Fibroblast of gingiva (primary cell): ENCODE measurements at regions not wholly inside any gene's neighbourhood (a gene's known extent, or its start where the extent isn't known, plus 50 kb on each side); places are given as distances from the start of the nearest gene placed in this dataset.

ENCODE experiments used
- DNase-seq: peaks from one replicate; pipeline ENCODE4 v3.0.0-alpha.2; 2011; ENCODE audit warnings: low read depth

DNA sequence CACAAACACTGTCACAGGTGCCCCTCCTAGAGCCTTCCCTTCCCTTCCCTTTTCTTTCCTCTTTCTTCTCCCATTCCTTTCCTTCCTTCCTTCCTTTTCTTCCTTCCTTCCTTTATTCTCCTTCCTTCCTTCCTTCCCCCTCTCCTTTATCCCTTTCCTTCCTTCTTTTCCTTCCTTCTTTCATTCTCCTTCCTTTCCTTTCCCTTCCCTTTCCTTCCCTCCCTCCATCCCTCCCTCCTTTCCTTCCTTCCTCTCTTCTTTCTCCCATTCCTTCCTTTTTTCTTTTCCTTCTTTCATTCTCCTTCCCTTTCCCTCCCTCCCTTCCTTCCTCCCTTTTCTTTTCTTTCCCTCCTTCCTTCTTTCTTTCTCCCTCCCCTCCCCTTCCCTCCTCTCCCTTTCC is 170.0 kb downstream of the ENGASE start:
- no peak for DNase-seq

DNA sequence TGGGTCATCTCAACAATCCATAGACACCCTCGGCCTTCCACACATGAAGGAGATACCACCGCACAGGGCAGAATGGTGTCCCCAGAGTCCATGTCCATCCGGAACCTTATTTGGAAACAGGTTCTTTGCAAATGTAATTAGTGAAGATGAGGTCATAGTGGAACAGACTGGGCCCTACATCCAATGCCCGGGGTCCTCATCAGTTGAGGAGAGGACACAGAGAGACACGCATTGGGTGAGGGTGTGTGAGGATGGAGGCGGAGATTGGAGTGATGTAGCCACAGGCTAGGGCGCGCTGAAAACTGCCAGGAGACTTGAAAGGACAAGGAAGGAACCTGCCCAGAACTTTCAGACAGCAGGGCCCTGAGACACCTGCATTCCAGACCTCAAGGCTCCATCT is 169.4 kb downstream of the ENGASE start:
- DNase-seq, result no peak

DNA sequence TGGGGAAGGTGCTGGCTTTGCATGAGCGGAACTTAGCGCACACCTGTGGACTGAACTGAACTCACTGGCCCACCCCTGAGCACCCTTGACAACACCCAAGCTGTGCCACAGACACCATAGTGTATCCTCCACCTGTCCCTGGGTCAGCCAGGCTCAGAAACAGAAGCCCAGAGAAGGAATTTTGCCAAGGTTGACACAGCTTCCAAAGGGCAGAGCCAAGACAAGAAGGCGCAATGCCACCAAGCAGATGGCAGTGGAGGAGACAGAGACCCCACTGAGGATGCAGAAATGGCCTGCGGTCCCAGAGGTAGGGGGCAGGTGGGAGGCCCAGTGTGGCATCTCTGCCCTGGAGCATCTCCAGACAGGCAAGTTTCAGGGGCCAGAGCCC is 169.0 kb downstream of the ENGASE start:
- DNase-seq, result no peak

DNA sequence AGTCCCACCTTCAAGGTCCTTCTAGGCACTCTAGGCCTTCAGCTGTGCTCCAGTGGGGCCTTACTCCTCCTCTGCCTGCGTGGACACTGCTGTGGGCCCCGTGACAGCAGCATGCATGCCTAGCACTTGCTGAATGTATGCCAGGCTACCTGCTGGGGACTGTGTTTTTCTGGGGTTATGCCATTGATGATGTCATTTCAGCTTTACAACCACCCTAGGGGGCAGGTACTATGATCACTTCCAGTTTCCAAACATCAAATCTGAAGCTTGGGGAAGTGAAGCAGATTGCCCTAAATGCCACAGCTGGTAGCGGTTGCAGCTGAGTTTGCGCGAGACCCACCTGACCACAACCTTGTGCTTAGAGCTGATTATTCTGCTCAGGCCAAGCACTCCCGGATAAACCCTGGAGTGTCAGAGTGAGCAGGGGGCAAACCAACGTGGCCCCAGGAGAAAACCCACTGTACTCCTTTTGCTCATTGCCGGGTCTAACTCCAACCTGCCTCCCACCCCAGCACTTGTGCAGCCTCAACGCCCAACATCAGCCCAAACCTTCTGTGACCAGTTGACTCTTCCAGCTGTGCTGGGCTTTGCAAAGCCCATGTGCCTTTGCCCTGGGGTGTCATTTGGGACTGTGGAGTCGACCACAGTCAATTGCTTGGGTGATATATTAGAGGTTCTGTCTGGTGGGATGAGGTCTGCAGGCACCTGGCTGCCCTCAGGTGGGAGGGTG is 168.4 kb downstream of the ENGASE start:
- DNase-seq, result no peak

DNA sequence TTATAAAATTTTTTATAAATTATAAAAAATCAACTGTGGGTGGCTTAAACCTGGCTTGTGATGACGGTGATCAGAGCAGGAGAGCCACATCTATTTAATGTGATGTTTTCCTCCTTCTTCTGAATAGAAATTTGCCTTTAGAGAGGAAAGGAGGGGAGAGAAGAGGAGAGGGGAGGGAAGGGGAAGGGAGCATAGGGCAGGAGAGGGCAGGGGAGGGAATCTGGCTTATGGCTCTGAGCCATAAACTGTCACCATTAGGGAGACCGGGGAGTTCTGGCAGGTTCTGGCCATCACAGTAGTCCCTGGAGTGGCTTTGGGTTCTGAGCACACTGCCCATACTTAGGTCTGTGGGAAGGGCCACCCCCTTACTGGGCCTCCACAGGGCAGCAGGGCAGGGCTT is 167.8 kb downstream of the ENGASE start:
- no peak for DNase-seq

DNA sequence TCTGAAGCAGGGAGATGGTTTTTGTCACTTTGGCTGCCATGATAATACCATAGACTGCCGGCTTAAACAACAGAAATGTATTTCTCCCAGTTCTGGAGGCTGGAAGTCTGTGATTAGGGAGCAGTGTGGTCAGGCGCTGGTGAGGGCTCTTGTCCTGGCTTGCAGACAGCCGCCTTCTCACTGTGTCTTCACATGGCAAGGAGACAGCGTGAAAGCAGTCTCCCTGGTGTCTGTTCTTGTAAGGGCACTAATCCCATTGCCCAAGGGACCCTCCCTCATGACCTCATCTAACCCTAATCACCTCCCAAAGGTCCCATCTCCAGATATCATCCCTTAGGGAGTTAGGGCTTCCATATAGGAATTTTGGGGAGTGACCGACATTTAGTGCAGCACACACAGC is 167.0 kb downstream of the ENGASE start:
- no peak for DNase-seq

DNA sequence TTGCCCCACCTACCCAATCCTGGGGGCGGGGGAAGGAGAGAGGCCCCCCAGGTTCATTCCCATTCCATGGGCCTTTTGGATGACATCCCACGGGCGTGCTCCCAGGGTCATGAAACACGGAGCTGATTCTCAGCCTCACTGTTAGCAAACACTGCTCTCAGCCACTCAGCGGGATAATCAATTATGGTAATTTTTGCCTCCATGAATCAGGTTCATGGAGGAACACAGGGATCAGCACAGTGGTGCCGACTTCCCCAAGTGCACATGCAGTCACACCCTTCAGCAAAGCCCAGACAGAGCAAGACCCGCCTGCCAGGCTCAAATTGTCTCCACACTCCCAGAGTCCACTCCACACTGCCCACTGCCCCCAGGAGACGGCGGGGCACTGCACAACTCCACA is 164.6 kb downstream of the ENGASE start:
- DNase-seq, result no peak

DNA sequence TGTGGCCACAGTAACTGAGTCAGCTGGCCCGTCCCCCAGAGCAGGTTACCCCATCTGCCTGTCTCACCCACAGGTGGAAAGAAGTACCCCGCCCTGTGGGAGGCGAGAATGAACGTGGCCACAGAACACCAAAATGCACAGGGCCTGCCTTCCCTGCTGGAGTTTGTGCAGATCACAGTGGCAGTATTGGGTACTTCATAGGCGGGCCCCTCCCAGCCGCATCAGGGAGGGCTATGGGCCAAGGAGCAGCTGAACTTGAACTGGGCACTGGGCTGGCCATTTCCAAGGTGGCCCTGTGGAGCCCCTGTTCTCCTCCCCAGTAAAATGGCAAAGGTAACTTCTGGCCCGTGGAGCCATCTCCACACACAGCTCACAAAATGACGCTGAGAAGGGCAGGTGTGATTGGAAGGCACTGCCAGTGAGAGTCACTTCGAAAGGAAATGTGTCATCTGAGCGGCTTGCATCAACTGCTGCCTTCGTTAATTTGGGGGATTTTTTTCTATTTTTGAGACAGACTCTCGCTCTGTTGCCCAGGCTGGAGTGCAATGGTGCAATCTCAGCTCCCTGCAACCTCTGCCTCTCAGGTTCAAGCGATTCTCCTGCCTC is 162.9 kb downstream of the ENGASE start:
- DNase-seq, result no peak

DNA sequence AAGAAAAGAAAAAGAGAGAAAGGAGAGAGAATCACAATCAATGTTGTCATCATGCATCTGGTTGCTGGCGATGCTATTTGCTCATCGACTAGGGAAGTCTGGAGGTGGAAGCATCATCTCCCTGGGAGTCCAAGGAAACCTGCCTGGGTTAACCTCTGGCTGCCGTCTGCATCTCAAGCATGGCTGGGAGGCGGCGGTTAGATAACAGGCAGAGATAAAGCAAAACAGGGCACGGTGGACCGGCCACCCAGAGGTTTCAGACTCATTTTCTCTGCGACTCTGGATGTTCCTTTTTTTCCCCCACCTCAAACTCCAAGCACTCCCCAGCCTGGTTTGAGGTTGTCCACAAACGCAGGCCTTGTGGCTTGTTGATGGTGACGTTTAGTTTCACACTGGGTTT is 161.2 kb downstream of the ENGASE start:
- no peak for DNase-seq

DNA sequence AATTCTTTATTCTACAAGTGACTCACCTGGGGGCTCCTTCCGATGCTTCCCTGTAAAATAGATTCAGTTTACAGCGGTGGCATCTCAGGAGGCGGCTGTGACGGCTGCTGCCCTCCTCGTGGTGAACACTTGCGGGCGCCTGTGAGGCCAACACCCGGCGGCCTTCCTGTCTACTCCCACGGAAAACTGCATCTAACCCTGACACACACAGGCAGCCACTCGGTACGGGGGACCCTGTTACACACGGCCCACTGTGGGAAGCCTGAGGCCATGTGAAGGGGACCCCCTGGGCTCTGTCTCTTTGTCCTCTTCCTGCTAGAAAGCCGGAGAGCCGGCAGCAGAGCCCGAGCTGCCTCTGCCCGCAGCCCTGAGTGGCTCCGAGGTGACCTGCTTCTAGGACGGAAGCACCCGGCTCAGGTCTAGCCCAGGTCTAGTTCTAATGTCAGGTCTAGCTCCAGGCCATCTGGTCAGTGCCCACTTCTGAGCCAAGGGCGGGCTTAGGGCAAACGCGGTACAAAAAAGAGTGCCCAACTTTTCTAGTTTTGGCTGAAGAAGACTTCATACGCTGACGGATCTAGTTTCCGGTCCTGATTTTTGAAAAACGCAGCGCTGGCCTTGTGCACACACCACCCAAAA is 159.4 kb downstream of the ENGASE start:
- DNase-seq, result no peak

DNA sequence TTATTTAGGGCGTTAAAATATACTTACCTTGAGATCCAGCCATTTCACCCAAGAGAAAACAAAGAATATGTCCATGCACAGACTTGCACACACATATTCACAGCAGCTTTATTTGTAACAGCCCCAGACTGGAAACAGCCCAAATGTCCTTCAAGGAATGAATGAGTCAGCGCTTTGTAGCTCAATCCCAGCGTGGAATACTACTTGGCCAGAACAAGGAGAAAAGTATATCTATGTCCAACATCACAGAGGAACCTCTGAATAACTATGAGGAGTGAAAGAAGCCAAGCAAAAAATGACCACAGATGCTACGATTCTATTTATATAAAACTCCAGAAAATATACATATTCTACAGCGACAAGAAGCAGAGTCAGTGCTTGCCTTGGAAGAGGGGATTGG is 158.3 kb downstream of the ENGASE start:
- DNase-seq, result no peak

DNA sequence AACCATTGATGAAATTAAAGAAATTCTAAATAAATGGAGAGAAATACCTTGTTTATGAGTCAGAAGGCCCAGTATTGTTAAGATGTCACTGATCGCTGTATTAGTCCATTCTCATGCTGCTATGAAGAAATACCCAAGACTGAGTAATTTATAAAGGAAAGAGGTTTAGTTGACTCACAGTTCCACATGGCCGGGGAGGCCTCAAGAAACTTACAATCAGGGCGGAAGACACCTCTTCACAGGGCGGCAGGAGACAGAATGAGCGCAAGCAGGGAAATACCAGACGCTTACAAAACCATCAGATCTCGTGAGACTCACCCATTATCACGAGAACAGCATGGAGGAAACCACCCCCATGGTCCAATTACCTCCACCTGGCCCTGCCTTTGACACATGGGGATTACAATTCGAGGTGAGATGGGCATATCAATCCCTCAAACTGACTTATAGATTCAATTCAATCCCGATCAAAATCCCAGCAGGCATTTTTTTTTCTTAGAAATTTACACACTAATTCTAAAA is 157.2 kb downstream of the ENGASE start:
- no peak for DNase-seq

DNA sequence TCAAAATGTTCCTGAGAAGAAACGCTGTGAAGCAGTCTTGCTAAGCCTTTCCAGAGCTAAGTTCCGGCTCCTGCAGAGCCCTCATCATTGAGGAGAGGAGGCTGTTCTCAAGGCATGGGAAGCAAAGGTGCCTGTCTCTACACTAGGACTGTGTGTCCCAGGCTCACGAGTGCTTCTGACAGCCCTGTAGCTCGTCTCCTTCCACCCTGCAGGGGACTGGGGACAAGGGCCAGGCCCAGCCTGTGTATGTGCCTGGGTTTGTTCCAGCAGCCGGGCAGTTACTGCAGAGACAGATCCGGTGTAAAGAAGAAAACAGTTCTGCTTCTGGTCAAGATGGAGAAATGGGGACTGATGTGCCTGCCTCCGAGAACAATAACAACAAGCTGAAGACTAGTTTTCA is 156.0 kb downstream of the ENGASE start:
- no peak for DNase-seq

DNA sequence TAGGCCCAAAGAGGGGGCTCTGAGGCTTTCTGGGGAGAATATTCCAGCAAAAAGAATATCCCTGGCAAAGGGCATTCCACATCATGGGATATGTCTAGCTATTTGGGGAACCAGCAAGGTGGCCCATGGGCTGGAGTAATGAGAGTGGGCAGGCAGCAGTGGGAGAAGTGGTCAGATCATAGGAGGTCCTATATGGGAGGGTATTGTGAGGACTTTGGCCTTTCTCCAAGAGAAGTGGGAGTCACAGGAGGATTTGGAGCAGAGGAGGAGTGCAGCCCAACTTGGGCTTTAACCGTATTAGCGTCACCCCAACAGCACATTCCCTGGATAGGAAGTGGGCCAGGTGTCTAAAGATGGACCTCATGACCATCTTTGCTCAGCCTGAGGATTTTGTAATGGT is 151.4 kb downstream of the ENGASE start:
- no peak for DNase-seq

DNA sequence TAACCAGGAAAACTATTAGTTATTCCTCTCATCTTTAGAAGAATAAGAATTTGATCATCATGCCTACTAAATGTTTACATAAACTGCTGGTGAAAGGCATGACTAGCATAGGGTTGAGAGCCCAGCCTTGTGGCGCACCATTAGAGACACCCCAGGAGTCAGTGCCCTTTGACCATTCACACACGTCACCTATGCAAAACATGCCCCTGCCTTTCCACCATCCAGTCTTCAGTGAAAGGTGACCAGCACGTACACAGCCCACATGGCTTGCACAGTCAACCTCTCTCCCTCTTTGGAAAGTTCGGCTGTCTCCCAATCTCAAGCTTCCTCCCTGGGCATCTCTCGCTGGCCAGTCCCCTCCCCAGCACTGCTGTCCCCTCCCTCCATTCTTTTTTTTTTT is 150.3 kb downstream of the ENGASE start:
- DNase-seq, result no peak

DNA sequence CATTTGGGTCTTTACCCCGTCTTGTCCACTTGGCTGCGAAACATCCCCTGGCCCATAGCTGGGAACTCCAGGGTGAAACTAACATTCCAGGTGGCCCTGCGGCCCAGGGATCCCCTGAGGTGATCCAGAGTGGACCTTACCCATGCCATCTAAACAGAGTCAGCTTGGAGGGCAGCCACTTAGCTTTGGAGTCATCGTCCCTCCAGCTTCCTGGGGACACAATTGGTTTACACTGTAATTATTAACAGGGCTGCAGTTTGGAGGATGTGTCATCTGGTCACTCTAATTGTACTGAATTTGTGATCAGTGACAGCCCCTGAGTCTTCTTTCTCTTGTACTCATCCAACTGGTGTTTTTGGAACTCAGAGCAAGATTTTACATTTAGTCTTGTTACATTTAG is 149.9 kb downstream of the ENGASE start:
- DNase-seq, result no peak

DNA sequence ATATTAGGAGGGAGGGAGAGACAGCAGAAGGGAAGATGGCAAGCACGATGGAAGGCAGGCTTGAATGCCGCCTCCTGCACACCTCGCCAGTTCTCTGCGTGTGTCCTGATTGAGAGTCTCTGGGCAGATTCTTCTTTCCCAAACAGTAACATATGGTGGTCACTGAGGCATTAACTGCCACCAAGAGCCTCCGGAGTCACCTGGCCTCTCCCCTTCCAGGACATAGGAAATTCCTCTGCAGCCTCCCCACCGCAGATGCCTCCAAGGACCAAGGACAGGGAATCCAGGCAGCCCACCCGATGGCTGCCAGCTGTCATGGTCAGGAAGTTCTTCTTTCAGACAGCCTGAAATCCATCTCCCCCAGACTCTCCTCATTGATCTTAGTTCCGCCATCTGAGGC is 149.3 kb downstream of the ENGASE start:
- no peak for DNase-seq

DNA sequence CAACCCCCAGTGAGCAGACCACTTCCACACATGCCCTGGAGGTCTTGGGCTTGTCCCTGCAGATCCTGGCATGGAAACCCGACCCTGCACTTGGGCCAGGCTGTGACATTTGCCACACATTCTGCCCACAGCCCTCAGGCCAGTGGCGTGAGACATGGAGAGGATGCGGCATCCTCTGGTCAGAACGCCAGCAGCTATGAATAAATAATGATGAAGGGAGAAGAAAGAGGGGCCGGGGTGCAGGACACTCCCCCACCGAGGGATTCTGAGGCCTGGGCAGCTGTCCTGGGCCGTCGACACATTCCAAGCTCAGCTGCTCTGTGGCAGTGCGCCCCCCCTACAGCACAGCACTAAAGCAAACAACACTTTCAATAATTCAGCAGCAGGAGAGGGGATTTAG is 148.8 kb downstream of the ENGASE start:
- DNase-seq, result no peak

DNA sequence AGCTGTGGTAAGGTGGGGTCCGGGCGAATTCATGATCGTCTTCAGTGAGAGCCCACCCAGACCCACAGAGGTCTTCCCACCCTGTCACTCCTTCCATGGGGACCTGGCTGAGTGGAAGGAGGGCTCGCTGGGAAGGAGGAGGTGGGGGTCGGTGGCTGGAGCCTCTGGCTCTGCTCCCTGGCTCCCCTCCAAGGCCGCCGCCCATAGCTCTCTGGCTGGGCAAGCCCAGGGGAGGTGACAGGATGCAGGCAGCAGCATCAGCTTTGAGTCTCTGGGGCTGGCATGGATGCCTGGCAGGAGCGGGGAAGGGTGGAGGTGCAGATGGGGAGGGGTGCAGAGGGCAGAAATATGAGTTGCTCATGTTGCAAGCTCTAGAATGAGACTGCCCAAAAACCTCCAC is 147.0 kb downstream of the ENGASE start:
- DNase-seq, result no peak

DNA sequence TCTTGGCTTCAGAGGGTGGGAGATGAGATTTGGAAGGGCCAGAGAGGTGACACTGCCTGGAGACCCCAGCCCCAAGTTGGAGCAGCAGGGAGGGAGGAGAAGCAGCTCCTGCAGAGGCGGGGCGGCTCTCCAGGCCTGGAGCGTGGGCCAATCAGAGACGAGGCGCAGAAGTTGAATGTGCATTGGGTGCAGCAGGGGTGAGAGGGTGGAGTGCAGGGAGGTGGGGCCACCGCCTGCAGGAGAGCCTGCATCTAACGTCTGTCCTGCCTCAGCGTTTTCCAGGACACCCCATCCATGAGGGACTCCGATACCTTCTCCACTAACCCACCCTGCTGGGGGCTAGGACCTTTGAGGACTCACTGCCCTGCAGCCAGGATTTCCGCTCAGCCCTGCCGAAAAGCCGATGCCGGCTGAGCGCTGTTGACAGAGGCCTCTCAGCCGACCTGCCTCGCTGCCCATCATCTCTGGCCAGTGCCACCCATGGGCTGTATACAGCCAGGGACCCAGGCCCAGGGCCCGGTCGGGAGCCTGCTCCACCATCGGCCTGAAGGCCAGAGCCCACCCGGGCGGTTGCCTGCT is 146.2 kb downstream of the ENGASE start:
- no peak for DNase-seq

DNA sequence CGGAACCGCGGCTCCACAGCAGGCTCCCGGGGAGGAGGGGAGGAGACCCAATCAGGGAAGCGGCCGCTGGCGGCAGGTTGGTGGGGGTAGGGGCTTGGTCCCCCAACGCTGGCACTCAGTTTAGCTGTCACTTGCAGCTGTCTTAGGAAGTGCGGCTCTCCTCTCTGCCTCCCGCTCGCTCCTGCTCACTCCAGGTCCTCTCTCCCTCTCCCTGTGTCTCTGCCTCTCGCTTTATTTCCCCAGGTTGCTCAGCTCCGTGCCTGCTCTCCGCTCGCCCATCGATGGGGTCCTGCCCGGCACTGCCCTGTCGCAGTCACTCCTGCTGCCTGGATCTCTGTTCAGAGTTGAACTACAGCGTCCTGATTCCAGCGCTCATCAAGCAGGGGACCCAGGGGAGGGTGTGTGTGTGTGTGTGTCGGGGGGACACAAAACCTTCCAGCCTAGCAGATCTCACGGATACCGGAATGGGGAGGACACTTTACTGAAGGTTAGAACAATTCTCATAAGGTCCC is 145.6 kb downstream of the ENGASE start:
- no peak for DNase-seq

DNA sequence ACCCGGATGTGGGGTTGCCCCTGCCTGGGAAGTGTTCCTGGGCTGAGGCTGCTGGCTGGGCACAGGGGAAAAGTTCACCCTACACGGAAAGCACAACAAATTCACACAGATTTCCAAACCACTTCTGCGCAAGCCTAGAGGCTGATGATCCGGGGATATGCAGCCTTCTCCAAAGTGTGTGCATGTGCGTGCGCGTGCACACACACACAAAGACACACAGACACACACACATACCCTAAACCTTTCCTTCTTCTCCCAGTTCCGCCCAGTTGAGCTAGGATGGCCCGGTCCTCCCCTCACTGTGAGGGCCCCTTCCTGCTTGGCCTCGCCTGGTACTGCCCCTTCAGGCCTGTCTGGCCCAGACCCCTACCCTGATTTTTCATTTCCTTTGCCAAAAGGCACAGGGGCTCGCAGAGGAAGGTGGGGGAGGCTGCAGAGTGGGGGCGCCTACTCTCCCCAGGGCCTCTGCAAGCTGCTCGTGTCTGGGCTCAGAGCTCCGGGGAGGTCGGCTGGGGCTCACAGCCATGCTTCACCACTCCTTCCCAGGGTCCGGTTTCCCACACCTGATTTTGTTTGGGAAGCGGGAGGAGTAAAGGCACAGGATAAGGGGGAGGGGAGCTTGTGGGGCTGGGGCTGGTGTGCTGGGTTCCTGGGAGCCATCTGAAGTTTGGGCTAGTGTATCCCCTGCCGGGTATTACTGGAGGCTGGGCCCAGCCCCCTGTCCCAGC is 144.7 kb downstream of the ENGASE start:
- DNase-seq, result no peak
